IPS-18a (cell line): ENCODE measurements at regions not wholly inside any gene's neighbourhood (a gene's known extent, or its start where the extent isn't known, plus 50 kb on each side); places are given as distances from the start of the nearest gene placed in this dataset.

Experiments
- H3K27ac ChIP-seq: one replicate; pipeline ENCODE4 v1.5.1; 2013; ENCODE audit warnings: low read length
- H3K27me3 ChIP-seq: one replicate; pipeline ENCODE4 v1.6.1; 2013; ENCODE audit warnings: mild to moderate bottlenecking, low read length; ENCODE audit not compliant: control insufficient read depth, insufficient read depth
- H3K36me3 ChIP-seq: one replicate; pipeline ENCODE4 v1.6.1; 2013; ENCODE audit warnings: low read depth, low read length; ENCODE audit not compliant: control insufficient read depth
- H3K4me1 ChIP-seq: one replicate; pipeline ENCODE4 v1.6.1; 2013; ENCODE audit warnings: low read depth, low read length; ENCODE audit not compliant: control insufficient read depth
- H3K4me3 ChIP-seq: one replicate; pipeline ENCODE4 v1.5.1; 2013; ENCODE audit warnings: low read length
- H3K9ac ChIP-seq: one replicate; pipeline ENCODE4 v1.6.1; 2013; ENCODE audit warnings: mild to moderate bottlenecking, low read length, moderate library complexity
- H3K9me3 ChIP-seq: one replicate; pipeline ENCODE4 v1.6.1; 2013; ENCODE audit warnings: low read depth, low read length; ENCODE audit not compliant: control insufficient read depth

DNA sequence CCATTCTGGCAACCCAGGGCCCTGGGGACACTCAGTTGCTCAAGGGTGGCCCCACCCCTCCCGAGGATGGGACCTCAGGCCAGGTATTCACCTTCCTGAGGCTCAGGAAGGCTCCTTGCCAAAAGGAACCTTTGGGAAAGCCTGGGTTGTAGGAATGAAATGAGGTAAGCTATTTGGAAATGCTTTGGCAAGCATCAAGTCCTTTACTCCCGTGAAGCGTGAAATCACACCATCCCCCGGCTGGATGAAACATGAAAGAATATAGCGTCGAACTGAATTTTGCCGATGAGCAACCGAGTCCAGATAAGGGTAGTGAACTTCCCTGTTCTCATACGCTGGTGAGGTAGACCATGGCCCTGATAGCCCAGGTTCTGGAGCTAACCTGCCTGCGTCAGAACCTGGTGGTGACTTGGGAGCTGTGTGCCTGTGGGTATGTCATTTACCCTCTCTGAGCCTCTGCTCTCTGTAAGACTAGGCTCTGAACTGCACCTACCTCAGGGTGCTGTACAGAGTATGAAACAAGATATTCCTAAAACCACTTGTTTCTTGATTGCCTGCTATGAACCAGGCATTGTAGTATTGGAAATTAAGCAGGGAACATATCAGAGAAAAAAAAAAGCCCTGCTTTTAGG lies 105.3 kb upstream of the BOD1 start:
- H3K9ac ChIP-seq: no peak overlapping the region
- H3K9me3 ChIP-seq: no peaks in the 10 kb centered on the region
- H3K4me3 ChIP-seq: no peak overlapping the region
- no peak overlapping the region for H3K27ac ChIP-seq
- H3K36me3 ChIP-seq: no peaks in the 10 kb centered on the region
- no peaks in the 10 kb centered on the region for H3K27me3 ChIP-seq
- peaks cover 11% of the 10 kb centered on the region for H3K4me1 ChIP-seq

DNA sequence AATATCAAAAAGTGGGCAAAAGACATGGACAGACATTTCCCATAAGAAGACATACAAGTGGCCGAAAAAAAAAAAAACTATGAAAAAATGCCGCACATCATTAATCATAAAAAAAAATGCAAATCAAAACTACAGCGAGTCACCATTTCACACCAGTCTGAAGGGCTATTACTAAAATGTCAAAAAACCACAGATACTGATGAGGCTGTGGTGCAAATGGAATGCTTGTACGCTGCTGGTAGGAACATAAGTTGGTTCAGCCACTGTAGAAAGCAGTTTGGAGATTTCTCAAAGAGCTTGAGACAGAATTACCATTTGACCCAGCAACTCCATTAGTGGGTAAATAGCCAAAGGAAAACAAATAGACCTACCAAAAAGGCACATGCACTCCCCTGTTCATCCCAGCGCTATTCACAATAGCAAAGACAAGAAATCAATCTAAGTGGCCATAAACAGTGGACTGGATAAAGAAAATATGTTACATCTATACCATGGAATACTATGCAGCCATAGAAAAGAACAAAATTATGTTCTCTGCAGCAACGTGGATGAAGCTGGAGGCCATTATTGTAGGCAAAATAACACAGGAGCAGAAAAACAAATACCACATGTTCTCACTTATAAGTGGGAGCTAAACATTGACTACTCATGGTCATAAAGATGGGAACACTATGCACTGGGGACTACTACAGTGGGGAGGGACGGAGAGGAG lies 110.6 kb upstream of the BOD1 start:
- Histone ChIP-seq H3K27me3 (no peaks in the 10 kb centered on the region), H3K9me3 (no peaks in the 10 kb centered on the region), H3K4me3 (no peak overlapping the region), H3K36me3 (no peaks in the 10 kb centered on the region), H3K4me1 (peaks cover 5% of the 10 kb centered on the region), H3K27ac (no peak overlapping the region), H3K9ac (no peak overlapping the region)

DNA sequence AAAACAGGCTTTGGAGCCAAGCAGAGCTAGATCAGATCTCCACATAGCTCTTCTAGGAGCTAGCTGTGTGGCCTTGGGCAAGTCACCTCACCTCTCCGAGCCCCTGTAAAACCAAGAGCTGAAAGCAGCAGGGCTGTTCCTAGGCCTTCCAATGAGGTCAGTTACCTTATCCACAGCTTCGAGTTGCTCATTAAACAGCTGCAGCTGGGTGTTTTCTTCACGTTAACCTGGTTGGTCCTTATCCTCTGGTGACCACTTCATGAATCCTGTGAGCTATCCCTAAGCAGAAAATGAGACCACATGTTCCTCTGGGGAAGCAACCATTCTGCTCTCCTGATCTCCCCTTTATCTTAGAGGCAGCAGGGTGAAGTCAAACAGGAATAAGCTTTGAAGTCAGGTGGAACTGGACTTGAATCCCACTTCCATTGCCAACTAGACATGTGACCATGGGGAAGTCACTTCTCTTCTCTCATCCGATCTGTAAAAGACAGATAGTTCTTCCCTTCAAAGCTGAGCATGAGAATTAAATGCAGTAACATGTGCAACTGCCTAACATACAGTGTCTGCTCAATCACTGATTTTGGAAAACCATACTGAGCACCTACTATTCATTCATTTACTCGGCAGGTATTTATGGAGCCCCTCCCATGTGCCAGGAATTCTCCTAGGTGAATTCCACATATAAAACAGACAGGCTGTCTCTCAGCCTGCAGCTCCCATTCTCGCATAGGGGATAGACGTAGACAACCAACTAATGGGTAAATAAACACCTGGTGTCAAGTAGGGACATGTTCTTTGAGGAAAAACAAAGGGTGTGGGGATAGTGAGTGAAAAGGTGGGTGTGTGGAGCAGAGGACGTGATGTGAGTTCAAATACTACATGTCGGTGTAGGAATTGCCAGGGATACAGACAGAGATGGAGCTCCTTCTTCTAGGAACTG lies 111.7 kb upstream of the BOD1 start:
- Histone ChIP-seq H3K4me3 (no peak overlapping the region), H3K9me3 (no peaks in the 10 kb centered on the region), H3K27ac (no peak overlapping the region), H3K9ac (no peak overlapping the region), H3K36me3 (no peaks in the 10 kb centered on the region), H3K4me1 (peaks cover 5% of the 10 kb centered on the region), H3K27me3 (no peaks in the 10 kb centered on the region)

- Histone ChIP-seq H3K4me3 (no peak overlapping the region), H3K9ac (no peak overlapping the region), H3K36me3 (no peaks in the 10 kb centered on the region), H3K9me3 (no peaks in the 10 kb centered on the region), H3K4me1 (peaks cover 5% of the 10 kb centered on the region), H3K27me3 (no peaks in the 10 kb centered on the region), H3K27ac (no peak overlapping the region)
Measured at GRCh38 chr5:173729079-173729765, 112.8 kb upstream of the BOD1 start.

GRCh38 chr5:173730632-173731298 lies 114.3 kb upstream of the BOD1 start:
- no peaks in the 10 kb centered on the region for H3K27me3 ChIP-seq
- no peak overlapping the region for H3K27ac ChIP-seq
- no peak overlapping the region for H3K4me3 ChIP-seq
- no peak overlapping the region for H3K9ac ChIP-seq
- no peaks in the 10 kb centered on the region for H3K4me1 ChIP-seq
- no peaks in the 10 kb centered on the region for H3K36me3 ChIP-seq
- H3K9me3 ChIP-seq: no peaks in the 10 kb centered on the region

- Histone ChIP-seq H3K9ac (no peak overlapping the region), H3K4me3 (no peak overlapping the region), H3K36me3 (no peaks in the 10 kb centered on the region), H3K27me3 (no peaks in the 10 kb centered on the region), H3K4me1 (no peaks in the 10 kb centered on the region), H3K9me3 (no peaks in the 10 kb centered on the region), H3K27ac (no peak overlapping the region)
Measured at GRCh38 chr5:173733021-173733420, 116.6 kb upstream of the BOD1 start.

GRCh38 chr5:173733425-173733824 lies 117.0 kb upstream of the BOD1 start:
- Histone ChIP-seq H3K9me3 (no peaks in the 10 kb centered on the region), H3K4me1 (no peaks in the 10 kb centered on the region), H3K9ac (no peak overlapping the region), H3K27me3 (no peaks in the 10 kb centered on the region), H3K36me3 (no peaks in the 10 kb centered on the region), H3K27ac (no peak overlapping the region), H3K4me3 (no peak overlapping the region)

GRCh38 chr5:173733831-173734501 lies 117.5 kb upstream of the BOD1 start:
- H3K36me3 ChIP-seq: no peaks in the 10 kb centered on the region
- no peak overlapping the region for H3K9ac ChIP-seq
- H3K9me3 ChIP-seq: no peaks in the 10 kb centered on the region
- no peaks in the 10 kb centered on the region for H3K27me3 ChIP-seq
- H3K27ac ChIP-seq: no peak overlapping the region
- H3K4me1 ChIP-seq: no peaks in the 10 kb centered on the region
- no peak overlapping the region for H3K4me3 ChIP-seq

GRCh38 chr5:173734716-173735115 lies 118.3 kb upstream of the BOD1 start:
- Histone ChIP-seq H3K27ac (no peak overlapping the region), H3K27me3 (no peaks in the 10 kb centered on the region), H3K4me3 (no peak overlapping the region)

DNA sequence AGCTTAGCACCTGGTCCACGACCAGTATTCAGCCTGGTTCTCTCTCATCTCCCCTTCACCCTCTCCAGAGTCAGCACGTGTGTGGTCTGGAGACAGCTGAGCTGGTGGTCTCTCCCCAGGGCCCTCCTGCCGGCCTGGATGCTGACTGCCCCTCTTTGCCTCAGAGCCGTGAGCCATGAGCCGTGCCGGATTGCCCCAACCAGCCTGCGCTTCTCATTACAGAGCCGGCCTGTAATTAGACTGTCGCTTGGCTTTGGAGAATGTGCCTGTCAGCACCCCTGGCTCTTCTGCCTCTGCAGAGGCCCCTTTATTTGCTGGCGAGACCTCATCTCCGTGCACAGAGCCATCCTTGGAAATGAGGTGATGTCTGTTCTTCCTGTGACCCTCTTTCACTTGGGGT lies 118.7 kb upstream of the BOD1 start:
- H3K27ac ChIP-seq: no peak overlapping the region
- H3K4me1 ChIP-seq: no peaks in the 10 kb centered on the region
- no peak overlapping the region for H3K4me3 ChIP-seq
- H3K36me3 ChIP-seq: no peaks in the 10 kb centered on the region
- no peaks in the 10 kb centered on the region for H3K27me3 ChIP-seq
- no peak overlapping the region for H3K9ac ChIP-seq
- no peaks in the 10 kb centered on the region for H3K9me3 ChIP-seq

More at GRCh38 chr5:173734716-173735115, 118.3 kb upstream of the BOD1 start:
- Histone ChIP-seq H3K9ac (no peak overlapping the region), H3K4me1 (no peaks in the 10 kb centered on the region), H3K36me3 (no peaks in the 10 kb centered on the region), H3K9me3 (no peaks in the 10 kb centered on the region)
